ENCODE measurements at regions not wholly inside any gene's neighbourhood (a gene's known extent, or its start where the extent isn't known, plus 50 kb on each side); places are given as distances from the start of the nearest gene placed in this dataset.

DNA sequence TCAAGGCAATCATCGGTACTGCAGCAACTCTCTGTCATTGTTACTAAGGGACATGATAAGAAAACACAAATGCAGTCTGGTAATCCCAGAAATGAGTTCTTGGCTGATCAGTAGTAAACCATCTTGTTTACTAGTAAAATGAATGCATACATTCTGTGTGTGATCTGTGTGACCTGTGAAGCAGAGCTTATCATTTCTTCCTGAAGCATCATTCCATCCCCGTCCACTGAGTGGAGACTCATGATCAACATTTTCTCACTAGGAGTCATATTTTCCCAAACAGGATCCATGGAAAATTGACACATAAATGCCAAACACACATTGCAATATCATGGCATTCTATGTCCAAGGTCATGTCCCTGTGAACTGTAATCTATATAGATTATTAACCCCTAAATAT, 226.1 kb downstream of the ANKRD50 start:
- TF ChIP-seq, protein P1, sequence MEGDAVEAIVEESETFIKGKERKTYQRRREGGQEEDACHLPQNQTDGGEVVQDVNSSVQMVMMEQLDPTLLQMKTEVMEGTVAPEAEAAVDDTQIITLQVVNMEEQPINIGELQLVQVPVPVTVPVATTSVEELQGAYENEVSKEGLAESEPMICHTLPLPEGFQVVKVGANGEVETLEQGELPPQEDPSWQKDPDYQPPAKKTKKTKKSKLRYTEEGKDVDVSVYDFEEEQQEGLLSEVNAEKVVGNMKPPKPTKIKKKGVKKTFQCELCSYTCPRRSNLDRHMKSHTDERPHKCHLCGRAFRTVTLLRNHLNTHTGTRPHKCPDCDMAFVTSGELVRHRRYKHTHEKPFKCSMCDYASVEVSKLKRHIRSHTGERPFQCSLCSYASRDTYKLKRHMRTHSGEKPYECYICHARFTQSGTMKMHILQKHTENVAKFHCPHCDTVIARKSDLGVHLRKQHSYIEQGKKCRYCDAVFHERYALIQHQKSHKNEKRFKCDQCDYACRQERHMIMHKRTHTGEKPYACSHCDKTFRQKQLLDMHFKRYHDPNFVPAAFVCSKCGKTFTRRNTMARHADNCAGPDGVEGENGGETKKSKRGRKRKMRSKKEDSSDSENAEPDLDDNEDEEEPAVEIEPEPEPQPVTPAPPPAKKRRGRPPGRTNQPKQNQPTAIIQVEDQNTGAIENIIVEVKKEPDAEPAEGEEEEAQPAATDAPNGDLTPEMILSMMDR (optimal IDR thresholded peaks at IDR 0.05 in 1 of 3, IDR thresholded peaks at IDR 0.05 in 1 of 3, conservative IDR thresholded peaks at IDR 0.05 in 1 of 3; ENCODE audit: extremely low read depth in 1 of 3, insufficient read depth in 2 of 3, low read length in 3 of 3) = peak in 1 of 3 experiments; percentile 35
- TF ChIP-seq EZH2 (IDR thresholded peaks at IDR 0.05; ENCODE audit: low read length) = no peak
- Histone ChIP-seq H3K9me1 (ENCODE audit: control insufficient read depth, extremely low read depth, insufficient read depth, low read length) (no peaks in the 10 kb centered on the region), H3K9me3 (ENCODE audit: control insufficient read depth, low read depth, low read length) (no peaks in the 10 kb centered on the region), H3K4me3 (ENCODE audit: control insufficient read depth in 2 of 3, extremely low read depth in 1 of 3, insufficient read depth in 2 of 3, low read depth in 1 of 3, low read length in 3 of 3) (no peak overlapping the region), H3K9ac (ENCODE audit: control insufficient read depth, extremely low read depth, insufficient read depth, low read length) (no peak overlapping the region), H3K4me1 (ENCODE audit: control insufficient read depth, extremely low read depth, insufficient read depth, low read length) (no peaks in the 10 kb centered on the region), H3K79me2 (ENCODE audit: control insufficient read depth, insufficient read depth, low read length) (no peaks in the 10 kb centered on the region), H2AFZ (ENCODE audit: control insufficient read depth, low read length) (no peak overlapping the region), H3K27ac (ENCODE audit: control insufficient read depth, insufficient read depth, low read length) (no peak overlapping the region), H4K20me1 (ENCODE audit: control insufficient read depth, extremely low read depth, insufficient read depth, low read length) (no peaks in the 10 kb centered on the region), H3K4me2 (ENCODE audit: control insufficient read depth, extremely low read depth, insufficient read depth, low read depth, low read length) (no peak overlapping the region), H3K36me3 (ENCODE audit: control insufficient read depth in 2 of 2, extremely low read depth in 1 of 2, insufficient read depth in 2 of 2, low read length in 2 of 2) (no peaks in the 10 kb centered on the region), H3K27me3 (ENCODE audit: control insufficient read depth, extremely low read depth, insufficient read depth, low read length) (no peaks in the 10 kb centered on the region)
- no peak for DNase-seq (ENCODE audit: low read depth, low spot score)
- no peak for FAIRE-seq
- dilution Hi-C loops (cut with MboI; ENCODE audit: extremely low pct_ligation_motif_present, low sequenced_read_pairs) = no loop called here

DNA sequence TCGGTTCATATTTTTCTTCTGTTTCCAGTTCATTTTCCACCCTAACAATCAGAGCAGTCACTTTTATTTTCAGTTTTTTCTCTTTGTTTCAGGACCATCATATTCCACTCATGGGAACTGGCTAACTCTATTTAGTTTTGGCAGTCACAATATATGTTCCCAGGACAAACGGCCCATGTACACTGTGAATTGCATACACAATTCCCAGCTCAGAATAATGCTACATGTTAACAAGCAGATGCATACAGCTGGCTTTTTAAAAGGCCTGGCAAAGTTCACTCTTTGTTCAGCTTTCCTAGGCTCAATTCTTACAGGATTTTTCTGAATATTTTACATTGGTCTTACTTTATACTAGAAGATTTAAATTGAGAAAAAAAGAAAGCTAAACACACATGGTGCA, 224.9 kb downstream of the ANKRD50 start:
- Histone ChIP-seq H4K20me1 (ENCODE audit: control insufficient read depth, extremely low read depth, insufficient read depth, low read length) (no peaks in the 10 kb centered on the region), H3K36me3 (ENCODE audit: control insufficient read depth in 2 of 2, extremely low read depth in 1 of 2, insufficient read depth in 2 of 2, low read length in 2 of 2) (no peaks in the 10 kb centered on the region), H3K4me1 (ENCODE audit: control insufficient read depth, extremely low read depth, insufficient read depth, low read length) (no peaks in the 10 kb centered on the region), H3K9me3 (ENCODE audit: control insufficient read depth, low read depth, low read length) (no peaks in the 10 kb centered on the region), H3K9me1 (ENCODE audit: control insufficient read depth, extremely low read depth, insufficient read depth, low read length) (no peaks in the 10 kb centered on the region), H3K27me3 (ENCODE audit: control insufficient read depth, extremely low read depth, insufficient read depth, low read length) (no peaks in the 10 kb centered on the region), H3K27ac (ENCODE audit: control insufficient read depth, insufficient read depth, low read length) (no peak overlapping the region), H3K79me2 (ENCODE audit: control insufficient read depth, insufficient read depth, low read length) (no peaks in the 10 kb centered on the region), H3K9ac (ENCODE audit: control insufficient read depth, extremely low read depth, insufficient read depth, low read length) (no peak overlapping the region), H3K4me2 (ENCODE audit: control insufficient read depth, extremely low read depth, insufficient read depth, low read depth, low read length) (no peak overlapping the region), H3K4me3 (ENCODE audit: control insufficient read depth in 2 of 3, extremely low read depth in 1 of 3, insufficient read depth in 2 of 3, low read depth in 1 of 3, low read length in 3 of 3) (no peak overlapping the region), H2AFZ (ENCODE audit: control insufficient read depth, low read length) (no peak overlapping the region)
- dilution Hi-C loops (cut with MboI; ENCODE audit: extremely low pct_ligation_motif_present, low sequenced_read_pairs) = no loop called here
- FAIRE-seq (no peak), DNase-seq (ENCODE audit: low read depth, low spot score) (no peak)
- TF ChIP-seq EZH2 (IDR thresholded peaks at IDR 0.05; ENCODE audit: low read length) = no peak
- TF ChIP-seq, protein P1 (optimal IDR thresholded peaks at IDR 0.05 in 1 of 3, IDR thresholded peaks at IDR 0.05 in 1 of 3, conservative IDR thresholded peaks at IDR 0.05 in 1 of 3; ENCODE audit: extremely low read depth in 1 of 3, insufficient read depth in 2 of 3, low read length in 3 of 3) = no peak
